ENCODE measurements at regions not wholly inside any gene's neighbourhood (a gene's known extent, or its start where the extent isn't known, plus 50 kb on each side); places are given as distances from the start of the nearest gene placed in this dataset.

- TF ChIP-seq, protein P1, sequence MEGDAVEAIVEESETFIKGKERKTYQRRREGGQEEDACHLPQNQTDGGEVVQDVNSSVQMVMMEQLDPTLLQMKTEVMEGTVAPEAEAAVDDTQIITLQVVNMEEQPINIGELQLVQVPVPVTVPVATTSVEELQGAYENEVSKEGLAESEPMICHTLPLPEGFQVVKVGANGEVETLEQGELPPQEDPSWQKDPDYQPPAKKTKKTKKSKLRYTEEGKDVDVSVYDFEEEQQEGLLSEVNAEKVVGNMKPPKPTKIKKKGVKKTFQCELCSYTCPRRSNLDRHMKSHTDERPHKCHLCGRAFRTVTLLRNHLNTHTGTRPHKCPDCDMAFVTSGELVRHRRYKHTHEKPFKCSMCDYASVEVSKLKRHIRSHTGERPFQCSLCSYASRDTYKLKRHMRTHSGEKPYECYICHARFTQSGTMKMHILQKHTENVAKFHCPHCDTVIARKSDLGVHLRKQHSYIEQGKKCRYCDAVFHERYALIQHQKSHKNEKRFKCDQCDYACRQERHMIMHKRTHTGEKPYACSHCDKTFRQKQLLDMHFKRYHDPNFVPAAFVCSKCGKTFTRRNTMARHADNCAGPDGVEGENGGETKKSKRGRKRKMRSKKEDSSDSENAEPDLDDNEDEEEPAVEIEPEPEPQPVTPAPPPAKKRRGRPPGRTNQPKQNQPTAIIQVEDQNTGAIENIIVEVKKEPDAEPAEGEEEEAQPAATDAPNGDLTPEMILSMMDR (IDR thresholded peaks at IDR 0.05; ENCODE audit: insufficient read depth, low read length), result no peak
- no peak for DNase-seq (ENCODE audit: low read depth)
- no peak overlapping the region for H3K4me3 ChIP-seq (ENCODE audit: low read depth, low read length)
These were observed 177.1 kb downstream of the PIK3R1 start for GRCh38 chr5:68392617-68393016.

GRCh38 chr5:68395302-68395701 is 179.7 kb downstream of the PIK3R1 start:
- DNase-seq (ENCODE audit: low read depth), result no peak
- H3K4me3 ChIP-seq (ENCODE audit: low read depth, low read length), result no peak overlapping the region
- TF ChIP-seq, protein P1 (IDR thresholded peaks at IDR 0.05; ENCODE audit: insufficient read depth, low read length), result no peak

DNA sequence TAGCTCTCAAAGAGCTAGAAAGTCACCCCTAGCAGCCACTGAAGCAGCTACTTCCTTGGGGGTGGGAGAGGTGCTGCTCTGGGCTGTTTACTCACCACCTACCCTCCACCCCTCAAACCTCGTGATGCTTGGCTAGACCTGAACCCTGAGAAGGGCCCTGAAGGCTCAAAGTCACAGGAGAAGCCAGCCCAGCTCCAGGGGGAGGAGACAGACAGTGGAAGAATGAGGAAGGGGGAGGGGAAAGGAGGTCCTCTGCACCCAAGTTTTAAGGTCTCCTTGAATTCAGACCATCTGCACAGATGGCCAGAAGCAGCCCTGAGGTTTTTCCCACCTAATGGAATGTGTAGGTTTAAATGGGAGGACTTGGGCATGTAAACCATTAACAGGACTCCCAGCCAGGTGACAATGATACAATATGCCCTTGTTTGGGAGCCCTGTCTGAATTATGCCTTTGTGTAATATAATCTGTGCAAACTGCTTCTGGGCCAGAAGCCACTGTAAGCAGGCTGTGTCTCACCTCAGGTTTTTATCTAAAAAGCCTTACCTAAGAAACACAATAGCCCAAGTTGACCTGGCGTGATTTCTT is 180.5 kb downstream of the PIK3R1 start:
- no peak for DNase-seq (ENCODE audit: low read depth)
- H3K4me3 ChIP-seq (ENCODE audit: low read depth, low read length), result no peak overlapping the region
- TF ChIP-seq, protein P1 (IDR thresholded peaks at IDR 0.05; ENCODE audit: insufficient read depth, low read length), result no peak

- TF ChIP-seq, protein P1 (IDR thresholded peaks at IDR 0.05; ENCODE audit: insufficient read depth, low read length), result no peak
These were observed 181.2 kb downstream of the PIK3R1 start for GRCh38 chr5:68396722-68397121.

DNA sequence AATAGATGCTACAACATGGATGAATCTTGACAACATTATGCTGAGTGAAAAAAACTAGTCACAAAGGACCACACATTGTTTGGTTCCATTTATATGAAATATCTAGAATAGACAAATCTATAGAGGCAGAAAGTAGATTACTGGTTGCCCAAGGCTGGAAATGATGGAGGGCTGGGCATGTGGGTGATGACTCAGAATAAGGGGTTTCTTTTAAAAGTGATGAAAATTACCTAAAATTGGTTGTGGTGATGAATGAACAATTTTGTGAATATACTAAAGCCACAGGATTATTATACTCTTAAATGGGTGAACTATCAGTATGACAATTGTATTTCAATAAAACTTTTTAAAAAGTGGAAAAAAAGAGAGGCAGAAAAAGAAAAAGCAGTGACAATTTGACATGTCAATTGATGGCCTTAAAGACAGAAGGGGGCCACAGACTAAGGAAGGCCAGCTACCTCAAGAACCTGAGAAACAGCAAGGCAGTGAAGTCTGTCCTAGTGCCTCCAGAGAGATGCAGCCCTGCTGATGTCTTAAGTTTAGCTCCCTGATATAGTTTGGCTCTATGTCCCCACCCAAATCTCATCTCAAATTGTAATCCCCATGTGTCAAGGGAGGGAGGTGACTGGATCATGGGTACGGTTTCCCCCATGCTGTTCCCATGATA is 182.7 kb downstream of the PIK3R1 start:
- TF ChIP-seq, protein P1 (IDR thresholded peaks at IDR 0.05; ENCODE audit: insufficient read depth, low read length), result no peak
- H3K4me3 ChIP-seq (ENCODE audit: low read depth, low read length), result no peak overlapping the region
- DNase-seq (ENCODE audit: low read depth), result no peak

More at GRCh38 chr5:68396722-68397121, 181.2 kb downstream of the PIK3R1 start:
- DNase-seq (ENCODE audit: low read depth), result no peak
- H3K4me3 ChIP-seq (ENCODE audit: low read depth, low read length), result no peak overlapping the region

DNA sequence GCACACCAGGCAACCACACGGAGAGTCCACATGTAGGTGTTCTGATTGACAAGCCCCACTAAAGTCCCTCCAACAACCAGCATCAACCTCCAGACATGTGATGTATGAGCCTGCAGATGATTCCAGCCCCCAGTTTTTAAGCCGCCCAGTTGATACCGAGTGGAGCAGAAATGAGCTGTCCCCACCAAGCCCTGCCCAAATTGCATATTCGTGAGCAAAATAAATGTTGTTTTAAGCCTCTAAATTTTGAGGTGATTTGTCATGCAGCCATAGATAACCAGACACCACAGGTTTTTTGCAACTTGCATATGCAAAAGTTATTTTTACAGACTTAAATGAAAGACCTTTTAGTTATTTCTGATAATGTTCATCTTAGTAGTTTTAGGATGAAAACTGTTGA is 187.7 kb downstream of the PIK3R1 start:
- no peak for DNase-seq (ENCODE audit: low read depth)
- TF ChIP-seq, protein P1 (IDR thresholded peaks at IDR 0.05; ENCODE audit: insufficient read depth, low read length), result no peak
- no peak overlapping the region for H3K4me3 ChIP-seq (ENCODE audit: low read depth, low read length)

All from fibroblast of the aortic adventitia (primary cell).